Posterior vena cava (tissue), 2 donors: ENCODE measurements at regions not wholly inside any gene's neighbourhood (a gene's known extent, or its start where the extent isn't known, plus 50 kb on each side); places are given as distances from the start of the nearest gene placed in this dataset.
"Not testable (repeated sequence)": the region's sequence is repeated elsewhere in the genome, so short reads cannot be mapped to it uniquely, and the experiment has no call there.

ENCODE experiments used
- DNase-seq: peaks from one replicate; pipeline ENCODE4 v3.0.0-alpha.2; 2020; ENCODE audit warnings: low spot score
- intact Hi-C, 2 donors: fragments of 100-400 bp; cut with DNase I; formaldehyde crosslinking; loops; one replicate each; pipeline versions ENCODE4 v1.14.1 to v1.14.2; 2022 to 2023
- donor health status: DM: yes; HTN: yes; CAD: no.
- donor health status: DM: yes; HTN: yes; CAD: no.

DNA sequence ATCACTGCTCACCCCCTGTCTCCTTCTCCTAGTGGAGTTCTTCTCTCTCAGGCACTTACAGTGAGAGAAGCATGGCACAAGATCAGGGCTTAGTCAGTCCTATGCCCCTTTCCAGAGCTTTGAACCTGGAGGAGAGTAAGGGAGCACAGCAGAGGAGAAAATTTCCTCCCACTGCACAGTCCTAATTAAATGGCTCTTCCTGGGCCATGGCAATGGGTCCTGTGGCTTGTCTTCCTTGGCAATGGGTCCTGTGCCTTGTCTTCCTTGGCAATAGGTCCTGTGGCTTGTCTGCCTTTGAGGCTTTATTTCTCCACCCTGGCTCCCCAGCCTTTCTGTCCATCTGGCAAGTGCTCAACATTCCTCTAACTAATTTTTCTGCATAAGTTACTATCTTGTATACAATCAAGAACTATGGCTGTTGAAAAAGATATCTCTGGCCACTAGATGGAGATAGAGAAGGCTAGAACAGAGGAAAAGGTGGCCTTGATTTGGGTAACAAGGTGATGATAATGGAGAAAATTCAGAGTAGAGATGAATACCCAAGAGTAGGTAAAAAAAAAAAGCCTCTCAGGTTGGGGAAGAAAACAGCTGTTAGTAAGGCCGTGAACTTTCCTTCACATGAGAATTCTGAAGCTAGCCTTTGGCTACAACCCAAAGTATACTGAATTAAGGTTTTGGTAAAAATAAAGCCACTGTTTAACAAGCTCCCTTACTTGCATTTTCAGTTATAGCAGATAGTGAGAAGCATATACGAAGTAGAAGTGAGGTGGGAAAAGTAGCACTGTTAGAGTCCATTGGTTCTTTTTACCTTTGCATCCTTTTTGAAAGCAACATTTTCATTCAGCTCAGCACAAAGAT is 504.9 kb downstream of the DOK5 start:
- intact Hi-C loops: no loop called here

DNA sequence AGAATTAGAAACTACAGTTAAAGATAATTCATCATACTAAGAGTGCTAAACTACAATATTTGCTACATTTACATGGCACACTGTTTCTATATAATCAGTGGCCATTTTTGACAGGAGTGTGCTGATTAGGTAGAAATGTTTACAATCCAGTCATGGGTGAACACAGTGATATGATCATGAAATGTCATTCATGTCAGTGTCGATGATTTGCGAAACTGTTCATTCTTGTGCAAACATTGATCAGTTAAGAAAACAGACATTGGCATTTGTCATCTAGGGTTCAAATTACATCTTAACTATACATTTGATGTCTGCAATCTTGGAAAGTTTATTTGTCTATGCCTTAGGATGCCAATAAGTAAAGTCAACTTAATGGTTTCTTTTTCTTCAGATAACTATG is 474.9 kb downstream of the DOK5 start:
- intact Hi-C loops: no loop called here
- DNase-seq: no peak

More for the DNA sequence above, 504.9 kb downstream of the DOK5 start:
- no peak for DNase-seq

DNA sequence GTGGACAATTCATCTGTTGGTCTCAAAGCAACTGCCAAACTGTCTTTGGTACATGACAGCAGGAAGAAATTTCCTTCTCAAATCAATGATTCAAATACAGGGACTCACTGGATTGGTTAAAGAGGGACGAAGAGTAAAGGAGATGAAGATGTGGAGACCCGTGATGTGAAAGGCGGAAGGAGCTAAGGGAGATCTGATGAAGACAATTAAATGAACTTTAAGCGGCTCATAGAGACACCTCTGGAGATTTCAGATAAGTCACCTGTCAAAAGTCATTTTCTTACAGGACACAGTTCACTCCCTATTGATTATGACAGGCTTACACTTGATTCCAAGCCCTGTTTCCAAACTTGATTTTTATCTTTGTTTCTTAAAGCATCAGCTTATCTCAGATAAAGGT is 466.3 kb downstream of the DOK5 start:
- no peak for DNase-seq
- intact Hi-C loops: no loop called here

DNA sequence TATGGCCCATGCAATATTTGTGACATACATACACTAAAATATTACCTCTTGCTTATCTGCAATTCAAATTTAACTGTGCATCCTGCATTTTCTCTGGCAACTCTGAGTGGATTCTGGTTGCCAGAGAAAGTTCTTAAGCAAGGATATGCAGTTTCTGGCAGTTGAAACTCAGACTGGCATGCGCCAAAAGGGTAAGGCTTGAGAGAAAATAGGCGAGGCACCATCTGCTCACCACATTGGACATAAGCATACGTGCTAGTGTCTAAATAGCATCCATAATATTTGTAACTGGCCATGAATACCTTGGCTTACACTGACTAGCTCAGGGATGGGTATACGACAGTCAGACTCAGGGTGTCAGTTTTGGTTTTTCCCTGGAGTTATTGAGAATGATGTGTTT is 465.1 kb downstream of the DOK5 start:
- no peak for DNase-seq
- intact Hi-C loops: no loop called here

DNA sequence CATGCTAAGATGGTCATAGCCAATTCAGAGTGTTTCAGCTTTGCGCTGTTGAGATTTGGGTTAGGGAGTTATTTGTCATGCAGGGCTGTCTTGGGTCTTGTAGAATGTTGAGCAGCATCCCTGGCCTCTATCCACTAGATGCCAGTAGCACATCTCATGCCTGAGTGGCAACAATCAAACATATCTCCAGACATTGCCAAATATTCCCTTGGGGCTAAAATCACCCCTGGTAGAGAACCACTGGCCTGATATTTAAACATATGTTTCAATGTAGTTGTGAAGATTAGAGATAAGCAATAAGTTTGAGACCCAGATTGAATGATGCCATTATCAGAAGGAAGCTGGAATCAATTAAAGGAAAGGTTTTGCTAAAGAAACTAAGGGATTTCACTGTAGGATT is 463.3 kb downstream of the DOK5 start:
- intact Hi-C loops: loop anchor here in 1 of 2 donors (10.0 kb wide), 1 partner anchor 1906 kb away; no protein-coding TSS in a partner anchor
- no peak for DNase-seq

DNA sequence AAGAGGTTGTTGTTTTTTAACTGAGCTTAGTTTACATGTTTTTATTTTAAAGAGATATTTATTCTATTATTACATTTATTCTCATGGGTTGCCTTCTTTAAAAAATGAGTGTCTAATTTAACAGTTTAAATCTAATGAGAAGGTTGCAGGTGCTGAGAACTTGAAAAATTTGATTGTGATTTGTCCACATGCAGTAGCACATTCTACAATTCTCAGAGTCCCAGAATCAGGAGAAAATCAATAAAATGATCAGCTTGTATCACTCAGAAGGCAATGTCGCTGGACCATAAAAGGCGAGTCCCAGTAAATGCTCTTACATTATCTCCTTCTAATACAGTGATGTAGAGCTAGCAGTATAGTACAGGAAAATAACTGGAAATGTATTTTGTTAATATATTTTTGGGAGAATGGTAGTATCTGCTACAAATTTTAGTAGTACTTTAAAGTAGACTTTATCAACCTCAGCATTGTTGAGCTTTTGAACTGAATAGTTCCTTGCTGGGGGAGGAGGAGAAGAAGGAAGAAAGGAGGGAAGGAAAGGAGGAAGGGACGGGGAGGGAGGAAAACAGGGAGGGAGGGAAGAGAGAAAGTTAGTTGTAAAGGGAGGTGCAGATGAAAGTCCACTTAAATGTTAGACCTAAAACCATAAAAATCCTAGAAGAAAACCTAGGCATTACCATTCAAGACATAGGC is 458.0 kb downstream of the DOK5 start:
- no peak for DNase-seq
- intact Hi-C loops: loop anchor here in 1 of 2 donors (10.0 kb wide), 1 partner anchor 1911 kb away; no protein-coding TSS in a partner anchor

DNA sequence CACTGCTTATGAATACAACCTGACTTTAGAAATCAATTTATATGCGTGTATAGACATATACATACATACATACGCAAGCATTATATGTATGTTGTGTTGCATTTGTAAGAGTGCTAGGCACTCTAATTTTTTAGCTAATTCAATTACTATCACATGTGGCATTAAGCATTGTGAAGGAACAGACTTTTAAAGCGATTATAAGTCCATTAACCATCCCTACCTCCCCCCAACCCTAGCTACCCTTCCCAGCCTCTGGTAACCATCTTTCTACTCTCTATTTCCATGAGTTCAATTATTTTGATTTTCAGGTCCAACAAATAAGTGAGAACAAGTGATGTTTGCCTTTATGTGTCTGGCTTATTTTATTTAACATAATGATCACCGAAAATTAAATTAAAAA is 453.8 kb downstream of the DOK5 start:
- intact Hi-C loops: no loop called here
- DNase-seq: no peak

DNA sequence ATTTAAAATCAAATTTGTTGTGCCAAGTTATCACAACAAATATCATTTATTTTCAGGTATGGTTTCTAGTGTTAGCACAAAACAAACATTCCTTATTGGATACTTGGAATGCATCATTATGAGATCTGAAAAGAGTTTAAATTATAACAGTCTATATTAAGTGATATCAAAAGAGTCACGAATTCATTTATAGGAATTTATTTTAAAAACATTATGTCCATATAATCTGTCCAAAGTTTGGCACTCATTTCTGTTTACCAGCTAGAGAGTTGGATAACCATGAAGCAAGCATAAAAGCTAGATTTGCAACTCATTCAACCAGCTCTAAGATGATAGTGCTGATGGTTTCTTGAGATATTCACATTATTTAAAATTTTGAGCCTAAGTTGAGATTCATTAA is 453.2 kb downstream of the DOK5 start:
- intact Hi-C loops: no loop called here
- no peak for DNase-seq

DNA sequence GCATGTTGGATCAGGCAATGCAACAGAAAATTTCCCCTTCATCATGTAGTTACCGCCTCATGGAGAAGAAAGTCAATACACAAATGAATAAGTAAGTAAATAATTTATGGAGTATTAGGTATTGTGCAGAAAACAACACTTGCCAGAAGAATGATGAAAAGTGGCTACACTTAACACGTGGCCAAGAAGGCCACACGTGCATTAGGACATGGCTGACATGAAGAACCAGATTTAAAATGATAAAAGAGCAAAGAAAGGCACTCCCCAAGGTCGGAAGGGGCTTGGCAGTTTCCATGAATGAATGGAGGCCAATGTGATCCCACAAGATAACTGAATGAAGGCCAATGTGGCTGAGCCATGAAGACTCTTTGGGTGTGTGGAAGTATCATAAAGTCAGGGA is 447.2 kb downstream of the DOK5 start:
- intact Hi-C loops: no loop called here
- DNase-seq: no peak

DNA sequence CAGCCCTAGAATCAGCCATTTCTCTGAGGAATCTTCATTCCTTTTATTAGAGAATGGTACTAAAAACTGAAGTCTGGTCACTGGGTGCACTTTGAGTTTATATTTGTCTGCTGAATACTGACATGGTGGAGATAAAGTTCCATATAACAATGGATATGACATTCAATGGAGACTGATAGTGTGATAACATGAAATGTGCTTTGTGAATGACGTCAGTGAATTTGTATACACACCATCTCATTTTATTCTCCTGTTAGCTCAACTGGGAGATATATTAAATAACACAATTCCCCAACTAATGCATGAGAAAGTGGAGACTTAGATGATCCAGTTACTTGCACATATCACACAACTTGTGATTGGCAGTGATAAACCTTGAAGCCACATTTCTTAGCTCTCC is 446.7 kb downstream of the DOK5 start:
- no peak for DNase-seq
- intact Hi-C loops: no loop called here

DNA sequence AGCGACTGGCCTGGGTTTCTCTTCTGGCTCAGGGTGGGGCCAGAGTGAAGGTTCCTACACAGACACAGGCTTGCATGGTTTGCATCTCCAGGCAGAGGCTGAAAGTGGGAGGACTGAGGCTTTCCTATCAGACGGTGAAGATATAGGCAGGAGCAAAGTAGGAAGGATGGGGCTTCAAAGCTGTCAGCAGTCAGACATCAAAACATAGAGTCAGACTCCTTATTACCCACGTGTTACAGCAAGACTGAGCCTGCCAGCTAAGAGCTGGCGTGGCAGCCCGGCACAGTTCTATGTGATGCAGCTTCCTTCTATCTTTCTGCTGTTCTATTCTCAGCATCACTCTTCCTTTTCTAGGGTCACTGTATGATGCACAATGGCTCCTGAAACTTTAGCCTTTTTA is 445.1 kb downstream of the DOK5 start:
- DNase-seq: no peak
- intact Hi-C loops: no loop called here

DNA sequence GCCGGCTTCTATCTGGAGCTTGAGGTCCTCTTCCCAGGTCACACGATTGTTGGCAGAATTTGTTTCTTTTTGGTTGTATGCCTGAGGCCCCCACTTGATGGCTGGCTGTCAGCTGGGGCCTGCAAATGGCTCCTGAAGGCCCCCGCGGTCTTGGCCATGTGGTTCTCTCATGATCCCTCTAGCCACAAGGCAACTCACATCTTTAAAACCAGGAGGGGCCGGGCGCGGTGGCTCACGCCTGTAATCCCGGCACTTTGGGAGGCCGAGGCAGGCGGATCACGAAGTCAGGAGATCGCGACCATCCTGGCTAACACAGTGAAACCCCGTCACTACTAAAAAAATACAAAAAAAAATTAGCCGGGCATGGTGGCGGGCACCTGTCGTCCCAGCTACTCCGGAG is 443.6 kb downstream of the DOK5 start:
- intact Hi-C loops: not testable (repeated sequence)
- peak; percentile 61 for DNase-seq

DNA sequence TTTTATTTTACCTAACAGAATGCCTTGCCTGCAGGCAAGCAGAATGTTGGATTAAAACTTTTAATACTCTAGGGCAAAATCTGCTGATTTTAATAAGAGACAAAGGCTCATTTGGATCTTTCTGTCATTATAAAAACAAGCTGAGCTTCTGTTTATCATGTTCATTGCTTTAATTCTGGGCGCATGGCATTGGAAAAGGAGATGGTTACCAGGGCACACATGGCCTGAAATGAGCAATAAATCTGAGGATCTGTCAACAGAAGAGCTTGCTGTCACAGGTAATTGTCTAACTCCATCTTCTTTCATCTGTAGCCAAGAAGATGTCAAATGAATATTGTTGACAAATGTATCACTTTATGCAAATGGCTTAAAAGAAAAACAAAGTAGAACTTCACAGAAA is 439.6 kb downstream of the DOK5 start:
- no peak for DNase-seq
- intact Hi-C loops: no loop called here

DNA sequence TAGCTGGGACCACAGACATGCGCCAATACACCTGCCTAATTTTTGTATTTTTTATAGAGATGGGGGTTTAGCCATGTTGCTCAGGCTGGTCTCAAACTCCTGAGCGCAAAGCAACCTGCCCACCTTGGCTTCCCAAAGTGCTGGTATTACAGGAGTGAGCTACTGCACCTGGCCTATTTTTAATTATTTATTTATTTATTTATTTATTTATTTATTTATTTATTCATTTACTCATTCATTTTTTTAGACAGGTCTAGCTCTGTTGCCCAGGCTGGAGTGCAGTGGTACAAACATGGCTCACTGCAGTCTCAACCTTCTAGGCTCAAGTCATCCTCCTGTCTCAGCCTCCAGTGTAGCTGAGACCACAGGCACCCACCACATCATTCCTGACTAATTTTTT is 434.3 kb downstream of the DOK5 start:
- no peak for DNase-seq
- intact Hi-C loops: no loop called here

DNA sequence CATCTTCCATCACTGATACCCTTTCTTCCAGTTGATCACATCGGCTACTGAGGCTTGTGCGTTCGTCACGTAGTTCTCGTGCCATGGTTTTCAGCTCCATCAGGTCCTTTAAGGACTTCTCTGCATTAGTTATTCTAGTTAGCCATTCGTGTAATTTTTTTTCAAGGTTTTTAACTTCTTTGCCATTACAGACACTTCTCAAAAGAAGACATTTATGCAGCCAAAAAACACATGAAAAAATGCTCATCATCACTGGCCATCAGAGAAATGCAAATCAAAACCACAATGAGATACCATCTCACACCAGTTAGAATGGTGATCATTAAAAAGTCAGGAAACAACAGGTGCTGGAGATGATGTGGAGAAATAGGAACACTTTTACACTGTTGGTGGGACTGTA is 430.7 kb downstream of the DOK5 start:
- intact Hi-C loops, DNase-seq: not testable (repeated sequence)

DNA sequence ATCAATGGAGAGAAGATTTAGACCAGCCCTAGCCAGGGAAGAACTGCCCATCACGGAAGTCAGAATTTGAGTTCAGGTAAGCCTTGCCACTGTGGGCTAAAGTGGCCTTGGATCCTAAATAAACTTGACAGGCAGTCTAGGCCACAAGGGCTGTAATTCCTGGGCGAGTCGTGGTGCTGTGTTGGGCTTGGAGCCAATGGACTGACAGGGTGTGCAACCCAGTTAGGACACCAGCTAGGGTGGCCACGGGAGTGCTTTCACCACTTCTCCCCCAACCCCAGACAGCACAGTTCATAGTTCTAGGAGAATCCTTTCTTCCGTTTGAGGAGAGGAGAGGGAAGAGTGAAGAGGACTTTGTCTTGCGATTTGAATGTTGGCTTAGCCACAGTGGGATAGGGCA is 422.4 kb downstream of the DOK5 start:
- intact Hi-C loops: no loop called here
- no peak for DNase-seq

DNA sequence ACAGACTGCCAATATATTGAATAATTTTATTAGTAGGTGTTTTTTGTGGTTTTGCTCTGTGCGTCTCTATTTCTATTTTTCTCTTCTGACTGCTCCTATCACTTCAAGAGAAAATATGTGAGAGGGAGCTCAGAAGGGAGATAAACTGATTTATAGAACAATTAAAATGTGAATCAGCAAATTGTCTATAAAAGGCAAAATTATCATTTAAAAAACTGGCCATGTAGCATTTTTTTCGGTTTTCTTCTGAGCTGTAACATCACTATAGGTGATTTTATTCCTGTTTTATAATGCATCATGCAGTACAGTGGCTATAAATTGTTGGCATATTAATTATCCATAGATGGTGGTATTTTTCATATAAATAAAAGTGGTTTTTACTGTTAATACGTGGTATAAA is 416.5 kb downstream of the DOK5 start:
- intact Hi-C loops: no loop called here
- DNase-seq: no peak

DNA sequence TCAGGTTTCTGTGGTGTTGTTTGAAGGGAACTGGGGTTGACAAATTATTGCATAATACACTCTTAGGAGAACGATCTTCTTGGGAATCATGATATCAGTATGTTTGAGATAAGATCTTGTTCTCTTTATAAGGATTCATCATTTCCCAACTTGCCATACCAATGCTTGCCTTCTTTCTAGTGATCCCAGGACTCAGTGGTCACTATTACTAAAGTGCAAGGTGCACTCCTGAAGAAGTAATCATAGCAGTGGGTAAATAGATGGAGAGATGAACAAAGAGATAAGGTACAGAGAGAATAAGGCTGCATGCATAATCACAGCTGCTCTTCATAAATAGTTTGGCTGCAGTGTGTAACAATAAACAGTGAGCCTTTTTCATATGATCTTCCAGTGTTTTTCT is 404.0 kb downstream of the DOK5 start:
- DNase-seq: no peak
- intact Hi-C loops: no loop called here

DNA sequence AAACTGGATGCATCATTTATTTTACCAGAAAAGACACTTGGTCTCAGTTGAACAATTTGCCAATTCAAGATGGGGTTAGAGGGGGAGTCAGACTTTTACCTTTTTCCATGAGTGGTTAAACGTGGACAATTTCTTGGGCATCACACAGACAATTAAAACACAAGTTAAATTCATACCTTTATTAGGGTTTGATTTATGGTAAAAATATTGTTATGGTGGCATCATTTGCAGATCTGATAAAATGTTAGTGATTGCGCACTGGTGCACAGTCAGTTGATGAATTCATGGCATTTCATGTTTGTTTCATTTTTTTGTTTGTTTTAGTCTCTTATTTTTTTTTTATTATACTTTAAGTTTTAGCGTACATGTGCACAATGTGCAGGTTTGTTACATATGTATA is 399.9 kb downstream of the DOK5 start:
- DNase-seq: no peak
- intact Hi-C loops: no loop called here

DNA sequence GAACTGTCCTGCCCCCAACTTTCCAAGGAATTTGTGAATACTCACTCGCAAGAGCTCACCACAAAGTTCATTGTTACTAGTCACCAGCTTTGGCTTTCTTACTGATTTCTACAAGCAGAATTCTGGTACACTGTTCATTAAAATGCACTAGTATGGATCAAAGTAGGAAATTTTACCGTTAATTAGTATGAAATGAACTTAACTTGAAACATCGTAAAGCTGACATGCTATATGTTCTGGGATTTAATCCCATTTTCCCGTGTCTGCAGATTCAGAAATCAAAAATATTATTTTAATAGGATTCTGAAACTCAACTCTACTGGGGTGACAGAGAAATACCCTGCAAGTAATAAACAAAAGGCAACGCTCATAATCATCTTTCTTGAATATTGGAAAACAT is 399.3 kb downstream of the DOK5 start:
- intact Hi-C loops: no loop called here
- DNase-seq: no peak

DNA sequence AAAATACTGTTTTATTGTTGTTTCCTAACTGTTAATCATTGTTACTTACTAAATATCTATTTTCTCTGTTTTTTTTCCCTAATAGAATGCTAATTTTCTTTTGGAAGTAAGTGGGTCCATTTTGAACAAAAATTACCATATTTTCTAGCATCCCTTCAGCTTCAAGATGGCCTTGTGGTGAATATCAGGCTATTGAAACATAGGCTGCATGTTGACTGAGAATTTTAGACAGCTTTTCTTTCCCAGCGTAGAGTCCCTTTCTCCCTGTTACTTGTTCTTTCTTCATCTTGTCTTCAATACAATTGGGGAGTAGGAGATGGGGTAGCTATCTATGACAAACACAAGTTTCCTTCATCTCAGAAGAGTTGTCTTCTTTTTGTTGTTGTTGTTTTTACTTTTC is 397.0 kb downstream of the DOK5 start:
- intact Hi-C loops: no loop called here
- DNase-seq: no peak
